ENCODE measurements at regions not wholly inside any gene's neighbourhood (a gene's known extent, or its start where the extent isn't known, plus 50 kb on each side); places are given as distances from the start of the nearest gene placed in this dataset.

- TF ChIP-seq CTCF (IDR thresholded peaks at IDR 0.05) (no peak), POLR2A (IDR thresholded peaks at IDR 0.05) (no peak)
These were observed 381.2 kb upstream of the SLITRK1 start for GRCh38 chr13:84263354-84264069.

GRCh38 chr13:84255226-84255797 lies 373.0 kb upstream of the SLITRK1 start:
- WGBS, 4 donors, result 75 to 83% (median 80%) methylated on average over 3 of the region's 3 CpGs
- H3K27me3 ChIP-seq, result no peaks in the 10 kb centered on the region
- H3K4me1 ChIP-seq (replicated peaks in 1 of 2), result no peaks in the 10 kb centered on the region
- no peaks in the 10 kb centered on the region for H3K36me3 ChIP-seq (replicated peaks in 1 of 2)
- intact Hi-C loops (cut with DNase I), result no loop called here
- H3K4me3 ChIP-seq, result no peak overlapping the region
- no peak overlapping the region for H3K27ac ChIP-seq
- DNase-seq, result no peak
- no peaks in the 10 kb centered on the region for H3K9me3 ChIP-seq (replicated peaks in 1 of 3)
- TF ChIP-seq CTCF (IDR thresholded peaks at IDR 0.05), result no peak
- no peak for TF ChIP-seq POLR2A (IDR thresholded peaks at IDR 0.05)

More at GRCh38 chr13:84263354-84264069, 381.2 kb upstream of the SLITRK1 start:
- Histone ChIP-seq H3K36me3 (replicated peaks in 1 of 2) (no peaks in the 10 kb centered on the region), H3K27ac (no peak overlapping the region), H3K4me1 (replicated peaks in 1 of 2) (no peaks in the 10 kb centered on the region), H3K9me3 (replicated peaks in 1 of 3) (no peaks in the 10 kb centered on the region), H3K4me3 (no peak overlapping the region), H3K27me3 (no peaks in the 10 kb centered on the region)
- intact Hi-C loops (cut with DNase I), result no loop called here
- 72 to 80% (median 77%) methylated on average over 9 of the region's 9 CpGs for WGBS, 4 donors
- DNase-seq, result no peak

GRCh38 chr13:84249463-84249862 lies 367.2 kb upstream of the SLITRK1 start:
- Histone ChIP-seq H3K36me3 (replicated peaks in 1 of 2) (no peaks in the 10 kb centered on the region), H3K9me3 (replicated peaks in 1 of 3) (no peaks in the 10 kb centered on the region), H3K27ac (no peak overlapping the region), H3K27me3 (no peaks in the 10 kb centered on the region), H3K4me1 (replicated peaks in 1 of 2) (no peaks in the 10 kb centered on the region), H3K4me3 (no peak overlapping the region)
- WGBS, 4 donors, result 78 to 88% (median 85%) methylated on average over 3 of the region's 3 CpGs
- TF ChIP-seq POLR2A (IDR thresholded peaks at IDR 0.05) (no peak), CTCF (IDR thresholded peaks at IDR 0.05) (no peak)
- intact Hi-C loops (cut with DNase I), result no loop called here
- DNase-seq, result no peak

GRCh38 chr13:84243340-84243739 lies 361.1 kb upstream of the SLITRK1 start:
- no peaks in the 10 kb centered on the region for H3K4me1 ChIP-seq (replicated peaks in 1 of 2)
- H3K9me3 ChIP-seq (replicated peaks in 1 of 3), result no peaks in the 10 kb centered on the region
- intact Hi-C loops (cut with DNase I), result no loop called here
- no peak for DNase-seq
- no peaks in the 10 kb centered on the region for H3K36me3 ChIP-seq (replicated peaks in 1 of 2)
- H3K27me3 ChIP-seq, result no peaks in the 10 kb centered on the region
- WGBS, 4 donors, result 59 to 81% (median 71%) methylated on average over 1 of the region's 1 CpG
- no peak overlapping the region for H3K4me3 ChIP-seq
- TF ChIP-seq CTCF (IDR thresholded peaks at IDR 0.05) (no peak), POLR2A (IDR thresholded peaks at IDR 0.05) (no peak)
- no peak overlapping the region for H3K27ac ChIP-seq

Measured in adrenal gland (tissue), 9 donors.